Calu3 (cell line): ENCODE measurements at regions not wholly inside any gene's neighbourhood (a gene's known extent, or its start where the extent isn't known, plus 50 kb on each side); places are given as distances from the start of the nearest gene placed in this dataset.

Source experiments
- BruUV-seq: library from RNA; stranded (reverse); fragments of 400-500 nt; replicated peaks from 2 replicates; lab custom pipeline; 2021; lab: Mats Ljungman, UMichigan
- CTCF ChIA-PET: fragments of 300-600 bp; sonication (Branson Sonifier 250); formaldehyde crosslinking; loops from one replicate; lab custom pipeline; 2022; ENCODE audit warnings: antibody characterized with exemption; lab: Charles Lee
- DNase-seq: peaks from one replicate; pipeline ENCODE4 v3.0.0; 2022
- H3K27ac Mint-ChIP-seq: one replicate; pipeline ENCODE4 v1.8.0; 2022; ENCODE audit warnings: mixed read lengths; ENCODE audit not compliant: unreplicated experiment
- H3K27me3 Mint-ChIP-seq: one replicate; pipeline ENCODE4 v1.8.0; 2022; ENCODE audit warnings: mixed read lengths; ENCODE audit not compliant: unreplicated experiment
- H3K36me3 Mint-ChIP-seq: one replicate; pipeline ENCODE4 v1.8.0; 2022; ENCODE audit warnings: mild to moderate bottlenecking, moderate library complexity, mixed read lengths; ENCODE audit not compliant: insufficient read depth, unreplicated experiment
- H3K4me1 Mint-ChIP-seq: one replicate; pipeline ENCODE4 v1.8.0; 2022; ENCODE audit warnings: mild to moderate bottlenecking, low read depth, mixed read lengths; ENCODE audit not compliant: unreplicated experiment
- H3K4me3 Mint-ChIP-seq: one replicate; pipeline ENCODE4 v1.8.0; 2022; ENCODE audit warnings: mild to moderate bottlenecking, low read depth, moderate library complexity, mixed read lengths; ENCODE audit not compliant: unreplicated experiment
- H3K9me3 Mint-ChIP-seq: one replicate; pipeline ENCODE4 v1.8.0; 2022; ENCODE audit warnings: low read depth, mixed read lengths; ENCODE audit not compliant: unreplicated experiment
- CTCF ChIP-seq: fragments of 200-600 bp; IDR thresholded peaks from one replicate; pipeline ENCODE4 v1.8.0; 2022; ENCODE audit warnings: antibody characterized with exemption; ENCODE audit not compliant: unreplicated experiment
- intact Hi-C: fragments of 100-400 bp; cut with micrococcal nuclease; formaldehyde crosslinking; loops from one replicate; pipeline ENCODE4 v1.10.0; 2022; ENCODE audit not compliant: unreplicated experiment

- Mint-ChIP-seq H3K36me3 (no peaks in the 10 kb centered on the region), H3K27ac (no peak overlapping the region), H3K27me3 (no peaks in the 10 kb centered on the region), H3K9me3 (no peaks in the 10 kb centered on the region), H3K4me1 (peaks cover 18% of the 10 kb centered on the region), H3K4me3 (no peak overlapping the region)
- CTCF ChIA-PET = no interaction called here
- no peak for DNase-seq
- BruUV-seq = no TSS peak
- intact Hi-C loops = no loop called here
- TF ChIP-seq CTCF = no peak
Measured at GRCh38 chr18:70429847-70430500, 141.1 kb downstream of the SOCS6 start.

DNA sequence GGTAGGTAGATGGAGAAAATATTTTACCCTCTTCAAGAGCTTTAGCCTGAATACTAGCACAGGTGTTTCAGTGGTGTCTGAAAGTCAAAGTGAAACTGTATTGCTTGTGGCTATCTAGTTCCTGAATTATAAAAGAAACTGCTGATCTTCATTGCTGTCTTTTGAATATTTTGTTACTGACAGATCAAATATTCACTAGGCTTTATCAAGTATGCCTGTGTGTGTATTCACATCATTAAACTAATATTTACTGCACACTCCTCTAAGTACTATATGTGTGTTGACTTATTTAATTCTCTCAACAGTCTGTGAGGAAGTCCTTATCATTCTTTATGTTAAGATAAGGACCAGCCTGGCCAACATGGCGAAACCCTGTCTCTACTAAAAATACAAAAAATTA lies 139.6 kb downstream of the SOCS6 start:
- Mint-ChIP-seq H3K9me3 (no peaks in the 10 kb centered on the region), H3K27ac (no peak overlapping the region), H3K4me1 (peaks cover 33% of the 10 kb centered on the region), H3K4me3 (no peak overlapping the region), H3K36me3 (peaks cover 9% of the 10 kb centered on the region), H3K27me3 (no peaks in the 10 kb centered on the region)
- CTCF ChIA-PET = no interaction called here
- intact Hi-C loops = no loop called here
- no TSS peak for BruUV-seq
- TF ChIP-seq CTCF = no peak
- DNase-seq = no peak

GRCh38 chr18:70426818-70427217 lies 138.0 kb downstream of the SOCS6 start:
- no TSS peak for BruUV-seq
- DNase-seq = no peak
- Mint-ChIP-seq H3K36me3 (peaks cover 20% of the 10 kb centered on the region), H3K4me3 (no peak overlapping the region), H3K27ac (no peak overlapping the region), H3K27me3 (no peaks in the 10 kb centered on the region), H3K9me3 (no peaks in the 10 kb centered on the region), H3K4me1 (peaks cover 49% of the 10 kb centered on the region)
- intact Hi-C loops = no loop called here
- TF ChIP-seq CTCF = no peak
- CTCF ChIA-PET = no interaction called here

GRCh38 chr18:70425236-70425635 lies 136.4 kb downstream of the SOCS6 start:
- peaks cover 54% of the 10 kb centered on the region for H3K4me1 Mint-ChIP-seq
- no peak overlapping the region for H3K4me3 Mint-ChIP-seq
- DNase-seq = no peak
- H3K9me3 Mint-ChIP-seq = no peaks in the 10 kb centered on the region
- no peak for TF ChIP-seq CTCF
- no peaks in the 10 kb centered on the region for H3K27me3 Mint-ChIP-seq
- BruUV-seq = no TSS peak
- intact Hi-C loops = no loop called here
- no peak overlapping the region for H3K27ac Mint-ChIP-seq
- H3K36me3 Mint-ChIP-seq = peaks cover 20% of the 10 kb centered on the region
- CTCF ChIA-PET = no interaction called here
